ENCODE measurements at regions not wholly inside any gene's neighbourhood (a gene's known extent, or its start where the extent isn't known, plus 50 kb on each side); places are given as distances from the start of the nearest gene placed in this dataset.

DNA sequence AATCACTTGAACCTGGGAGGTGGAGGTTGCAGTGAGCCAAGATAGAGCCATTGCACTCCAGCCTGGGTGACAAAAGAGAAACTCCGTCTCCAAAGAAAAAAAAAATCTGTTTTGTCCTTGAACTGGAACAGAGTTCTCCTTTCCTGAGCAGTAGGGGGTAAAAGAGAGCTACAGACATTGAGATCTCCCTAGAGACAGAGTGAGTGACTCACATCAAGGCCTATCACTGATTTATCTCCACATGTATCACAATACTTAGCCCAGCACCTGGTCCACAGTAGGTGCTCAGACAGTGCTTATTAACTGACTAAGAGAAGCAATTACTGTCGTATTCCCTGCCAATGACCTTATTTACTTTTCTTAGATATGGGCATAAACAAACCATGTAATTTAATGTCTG is 354.1 kb upstream of the C1orf87 start (continued):
- TF ChIP-seq, protein P1, sequence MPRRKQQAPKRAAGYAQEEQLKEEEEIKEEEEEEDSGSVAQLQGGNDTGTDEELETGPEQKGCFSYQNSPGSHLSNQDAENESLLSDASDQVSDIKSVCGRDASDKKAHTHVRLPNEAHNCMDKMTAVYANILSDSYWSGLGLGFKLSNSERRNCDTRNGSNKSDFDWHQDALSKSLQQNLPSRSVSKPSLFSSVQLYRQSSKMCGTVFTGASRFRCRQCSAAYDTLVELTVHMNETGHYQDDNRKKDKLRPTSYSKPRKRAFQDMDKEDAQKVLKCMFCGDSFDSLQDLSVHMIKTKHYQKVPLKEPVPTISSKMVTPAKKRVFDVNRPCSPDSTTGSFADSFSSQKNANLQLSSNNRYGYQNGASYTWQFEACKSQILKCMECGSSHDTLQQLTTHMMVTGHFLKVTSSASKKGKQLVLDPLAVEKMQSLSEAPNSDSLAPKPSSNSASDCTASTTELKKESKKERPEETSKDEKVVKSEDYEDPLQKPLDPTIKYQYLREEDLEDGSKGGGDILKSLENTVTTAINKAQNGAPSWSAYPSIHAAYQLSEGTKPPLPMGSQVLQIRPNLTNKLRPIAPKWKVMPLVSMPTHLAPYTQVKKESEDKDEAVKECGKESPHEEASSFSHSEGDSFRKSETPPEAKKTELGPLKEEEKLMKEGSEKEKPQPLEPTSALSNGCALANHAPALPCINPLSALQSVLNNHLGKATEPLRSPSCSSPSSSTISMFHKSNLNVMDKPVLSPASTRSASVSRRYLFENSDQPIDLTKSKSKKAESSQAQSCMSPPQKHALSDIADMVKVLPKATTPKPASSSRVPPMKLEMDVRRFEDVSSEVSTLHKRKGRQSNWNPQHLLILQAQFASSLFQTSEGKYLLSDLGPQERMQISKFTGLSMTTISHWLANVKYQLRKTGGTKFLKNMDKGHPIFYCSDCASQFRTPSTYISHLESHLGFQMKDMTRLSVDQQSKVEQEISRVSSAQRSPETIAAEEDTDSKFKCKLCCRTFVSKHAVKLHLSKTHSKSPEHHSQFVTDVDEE (CRISPR knock-in tag; IDR thresholded peaks at IDR 0.05), result no peak
- TF ChIP-seq TCF4 (CRISPR knock-in tag; IDR thresholded peaks at IDR 0.05; ENCODE audit: borderline replicate concordance) (no peak), ESRRG (CRISPR knock-in tag; IDR thresholded peaks at IDR 0.05) (no peak), ARNTL (CRISPR knock-in tag; IDR thresholded peaks at IDR 0.05; ENCODE audit: borderline replicate concordance, low read depth) (no peak), PPARA (CRISPR knock-in tag; IDR thresholded peaks at IDR 0.05; ENCODE audit: borderline replicate concordance) (no peak), RARB (CRISPR knock-in tag; IDR thresholded peaks at IDR 0.05) (no peak), ZFP30 (CRISPR knock-in tag; IDR thresholded peaks at IDR 0.05) (no peak), ZFP3 (CRISPR knock-in tag; IDR thresholded peaks at IDR 0.05) (no peak)
- TF ChIP-seq, protein P2, sequence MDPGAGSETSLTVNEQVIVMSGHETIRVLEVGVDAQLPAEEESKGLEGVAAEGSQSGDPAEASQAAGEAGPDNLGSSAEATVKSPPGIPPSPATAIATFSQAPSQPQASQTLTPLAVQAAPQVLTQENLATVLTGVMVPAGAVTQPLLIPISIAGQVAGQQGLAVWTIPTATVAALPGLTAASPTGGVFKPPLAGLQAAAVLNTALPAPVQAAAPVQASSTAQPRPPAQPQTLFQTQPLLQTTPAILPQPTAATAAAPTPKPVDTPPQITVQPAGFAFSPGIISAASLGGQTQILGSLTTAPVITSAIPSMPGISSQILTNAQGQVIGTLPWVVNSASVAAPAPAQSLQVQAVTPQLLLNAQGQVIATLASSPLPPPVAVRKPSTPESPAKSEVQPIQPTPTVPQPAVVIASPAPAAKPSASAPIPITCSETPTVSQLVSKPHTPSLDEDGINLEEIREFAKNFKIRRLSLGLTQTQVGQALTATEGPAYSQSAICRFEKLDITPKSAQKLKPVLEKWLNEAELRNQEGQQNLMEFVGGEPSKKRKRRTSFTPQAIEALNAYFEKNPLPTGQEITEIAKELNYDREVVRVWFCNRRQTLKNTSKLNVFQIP (CRISPR knock-in tag; IDR thresholded peaks at IDR 0.05; ENCODE audit: borderline replicate concordance, low read depth), result no peak
- TF ChIP-seq, protein P3, sequence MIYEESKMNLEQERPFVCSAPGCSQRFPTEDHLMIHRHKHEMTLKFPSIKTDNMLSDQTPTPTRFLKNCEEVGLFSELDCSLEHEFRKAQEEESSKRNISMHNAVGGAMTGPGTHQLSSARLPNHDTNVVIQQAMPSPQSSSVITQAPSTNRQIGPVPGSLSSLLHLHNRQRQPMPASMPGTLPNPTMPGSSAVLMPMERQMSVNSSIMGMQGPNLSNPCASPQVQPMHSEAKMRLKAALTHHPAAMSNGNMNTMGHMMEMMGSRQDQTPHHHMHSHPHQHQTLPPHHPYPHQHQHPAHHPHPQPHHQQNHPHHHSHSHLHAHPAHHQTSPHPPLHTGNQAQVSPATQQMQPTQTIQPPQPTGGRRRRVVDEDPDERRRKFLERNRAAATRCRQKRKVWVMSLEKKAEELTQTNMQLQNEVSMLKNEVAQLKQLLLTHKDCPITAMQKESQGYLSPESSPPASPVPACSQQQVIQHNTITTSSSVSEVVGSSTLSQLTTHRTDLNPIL (CRISPR knock-in tag; IDR thresholded peaks at IDR 0.05; ENCODE audit: low read depth), result no peak

DNA sequence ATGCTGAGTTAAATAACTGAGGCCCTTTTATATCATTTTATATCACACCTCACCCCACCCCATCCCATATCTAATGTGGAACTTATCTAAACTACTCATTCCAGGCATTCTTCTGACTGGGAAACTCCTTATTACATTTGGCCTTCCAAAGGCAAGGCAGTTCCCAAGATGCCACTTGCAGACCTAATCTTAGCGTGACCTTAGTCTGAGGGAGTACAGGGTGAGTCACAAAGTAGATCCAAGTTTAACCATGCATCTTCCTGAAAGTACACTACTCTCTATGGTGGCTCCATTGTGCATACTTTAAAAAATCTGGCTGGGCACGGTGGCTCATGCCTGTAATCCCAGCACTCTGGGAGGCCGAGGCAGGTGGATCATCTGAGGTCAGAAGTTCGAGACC is 353.6 kb upstream of the C1orf87 start:
- ATAC-seq, result no peak

More for the DNA sequence above, 353.6 kb upstream of the C1orf87 start:
- TF ChIP-seq GLIS3 (CRISPR knock-in tag; IDR thresholded peaks at IDR 0.05), result no peak
- no peak for TF ChIP-seq ESRRG (CRISPR knock-in tag; IDR thresholded peaks at IDR 0.05)
- no peak for TF ChIP-seq TCF4 (CRISPR knock-in tag; IDR thresholded peaks at IDR 0.05; ENCODE audit: borderline replicate concordance)
- TF ChIP-seq, protein P2 (CRISPR knock-in tag; IDR thresholded peaks at IDR 0.05; ENCODE audit: borderline replicate concordance, low read depth), result no peak
- no peak for TF ChIP-seq SNAI2 (CRISPR knock-in tag; IDR thresholded peaks at IDR 0.05)
- TF ChIP-seq ZNF70 (CRISPR knock-in tag; IDR thresholded peaks at IDR 0.05), result no peak
- no peak for TF ChIP-seq BACH2 (CRISPR knock-in tag; IDR thresholded peaks at IDR 0.05; ENCODE audit: borderline replicate concordance)
- TF ChIP-seq, protein P4, sequence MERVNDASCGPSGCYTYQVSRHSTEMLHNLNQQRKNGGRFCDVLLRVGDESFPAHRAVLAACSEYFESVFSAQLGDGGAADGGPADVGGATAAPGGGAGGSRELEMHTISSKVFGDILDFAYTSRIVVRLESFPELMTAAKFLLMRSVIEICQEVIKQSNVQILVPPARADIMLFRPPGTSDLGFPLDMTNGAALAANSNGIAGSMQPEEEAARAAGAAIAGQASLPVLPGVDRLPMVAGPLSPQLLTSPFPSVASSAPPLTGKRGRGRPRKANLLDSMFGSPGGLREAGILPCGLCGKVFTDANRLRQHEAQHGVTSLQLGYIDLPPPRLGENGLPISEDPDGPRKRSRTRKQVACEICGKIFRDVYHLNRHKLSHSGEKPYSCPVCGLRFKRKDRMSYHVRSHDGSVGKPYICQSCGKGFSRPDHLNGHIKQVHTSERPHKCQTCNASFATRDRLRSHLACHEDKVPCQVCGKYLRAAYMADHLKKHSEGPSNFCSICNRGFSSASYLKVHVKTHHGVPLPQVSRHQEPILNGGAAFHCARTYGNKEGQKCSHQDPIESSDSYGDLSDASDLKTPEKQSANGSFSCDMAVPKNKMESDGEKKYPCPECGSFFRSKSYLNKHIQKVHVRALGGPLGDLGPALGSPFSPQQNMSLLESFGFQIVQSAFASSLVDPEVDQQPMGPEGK (CRISPR knock-in tag; IDR thresholded peaks at IDR 0.05; ENCODE audit: borderline replicate concordance), result no peak
- TF ChIP-seq ARNTL (CRISPR knock-in tag; IDR thresholded peaks at IDR 0.05; ENCODE audit: borderline replicate concordance, low read depth), result no peak
- no peak for TF ChIP-seq TOX (CRISPR knock-in tag; IDR thresholded peaks at IDR 0.05; ENCODE audit: borderline replicate concordance)
- no peak for TF ChIP-seq ISL1 (CRISPR knock-in tag; IDR thresholded peaks at IDR 0.05)
- no peak for TF ChIP-seq PPARA (CRISPR knock-in tag; IDR thresholded peaks at IDR 0.05; ENCODE audit: borderline replicate concordance)
- no peak for TF ChIP-seq ZNF8 (CRISPR knock-in tag; IDR thresholded peaks at IDR 0.05)
- TF ChIP-seq, protein P3 (CRISPR knock-in tag; IDR thresholded peaks at IDR 0.05; ENCODE audit: low read depth), result no peak
- no peak for TF ChIP-seq ZC3H10 (CRISPR knock-in tag; IDR thresholded peaks at IDR 0.05)
- no peak for TF ChIP-seq ZFP30 (CRISPR knock-in tag; IDR thresholded peaks at IDR 0.05)
- no peak for TF ChIP-seq ZNF565 (CRISPR knock-in tag; conservative IDR thresholded peaks at IDR 0.05; ENCODE audit: low read depth)
- TF ChIP-seq OSR1 (CRISPR knock-in tag; IDR thresholded peaks at IDR 0.05), result no peak
- no peak for TF ChIP-seq CSDC2 (CRISPR knock-in tag; IDR thresholded peaks at IDR 0.05)
